RWPE1 (cell line): ENCODE measurements at regions not wholly inside any gene's neighbourhood (a gene's known extent, or its start where the extent isn't known, plus 50 kb on each side); places are given as distances from the start of the nearest gene placed in this dataset.
A peak's percentile ranks its signal among the peaks of the same experiment; 100 is the strongest.

Source experiments
- CTCF ChIA-PET: fragments of 350-600 bp; sonication (Branson Sonifier 250); formaldehyde crosslinking; extraction: SDS; loops from one replicate; lab custom pipeline; 2021; lab: Yijun Ruan, JAX
- POLR2A ChIA-PET: fragments of 400-600 bp; formaldehyde crosslinking; extraction: SDS; loops from one replicate; lab custom pipeline; 2020; ENCODE audit warnings: antibody characterized with exemption; ENCODE audit not compliant: low non-redundant PET; lab: Yijun Ruan, JAX
- DNase-seq: peaks from one replicate; pipeline ENCODE4 v3.0.0; 2012; ENCODE audit warnings: low spot score
- H3K27ac ChIP-seq: fragments of 450-650 bp; 2 replicates; pipeline ENCODE4 v1.5.1; 2017
- TF ChIP-seq, protein P1 (sequence below): fragments of 450-650 bp; conservative IDR thresholded peaks from 2 replicates; pipeline ENCODE4 v1.5.1; 2017; ENCODE audit warnings: low read depth, mild to moderate bottlenecking

GRCh38 chr5:149437391-149438040, 58.4 kb upstream of the IL17B start:
- peak overlapping the region; percentile 98 for H3K27ac ChIP-seq
- no peak for DNase-seq
- CTCF ChIA-PET: interaction anchor here (0.5 kb wide), 1 partner anchor 187 kb away, joined by 4 read pairs; no protein-coding TSS in a partner anchor
- TF ChIP-seq, protein P1, sequence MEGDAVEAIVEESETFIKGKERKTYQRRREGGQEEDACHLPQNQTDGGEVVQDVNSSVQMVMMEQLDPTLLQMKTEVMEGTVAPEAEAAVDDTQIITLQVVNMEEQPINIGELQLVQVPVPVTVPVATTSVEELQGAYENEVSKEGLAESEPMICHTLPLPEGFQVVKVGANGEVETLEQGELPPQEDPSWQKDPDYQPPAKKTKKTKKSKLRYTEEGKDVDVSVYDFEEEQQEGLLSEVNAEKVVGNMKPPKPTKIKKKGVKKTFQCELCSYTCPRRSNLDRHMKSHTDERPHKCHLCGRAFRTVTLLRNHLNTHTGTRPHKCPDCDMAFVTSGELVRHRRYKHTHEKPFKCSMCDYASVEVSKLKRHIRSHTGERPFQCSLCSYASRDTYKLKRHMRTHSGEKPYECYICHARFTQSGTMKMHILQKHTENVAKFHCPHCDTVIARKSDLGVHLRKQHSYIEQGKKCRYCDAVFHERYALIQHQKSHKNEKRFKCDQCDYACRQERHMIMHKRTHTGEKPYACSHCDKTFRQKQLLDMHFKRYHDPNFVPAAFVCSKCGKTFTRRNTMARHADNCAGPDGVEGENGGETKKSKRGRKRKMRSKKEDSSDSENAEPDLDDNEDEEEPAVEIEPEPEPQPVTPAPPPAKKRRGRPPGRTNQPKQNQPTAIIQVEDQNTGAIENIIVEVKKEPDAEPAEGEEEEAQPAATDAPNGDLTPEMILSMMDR: no peak
- POLR2A ChIA-PET: interaction anchor here (0.7 kb wide), 1 partner anchor 124 kb away, joined by 16 read pairs; no protein-coding TSS in a partner anchor

GRCh38 chr5:149435660-149436059, 56.6 kb upstream of the IL17B start:
- CTCF ChIA-PET: interaction anchor here (0.6 to 2.0 kb wide), 10 partner anchors 16 to 562 kb away, joined by 3 to 15 read pairs (median 3); no protein-coding TSS in a partner anchor
- TF ChIP-seq, protein P1: no peak
- DNase-seq: no peak
- H3K27ac ChIP-seq: no peak overlapping the region
- POLR2A ChIA-PET: no interaction called here

- CTCF ChIA-PET: interaction anchor here (0.6 to 2.3 kb wide), 20 partner anchors 15 to 1088 kb away, joined by 3 to 22 read pairs (median 3); no protein-coding TSS in a partner anchor
- TF ChIP-seq, protein P1: no peak
- POLR2A ChIA-PET: no interaction called here
- peak overlapping the region; percentile 23 for H3K27ac ChIP-seq
- no peak for DNase-seq
Measured at GRCh38 chr5:149435015-149435376, 55.9 kb upstream of the IL17B start.

- POLR2A ChIA-PET: no interaction called here
- peak; percentile 86 for DNase-seq
- peak overlapping the region; percentile 23 for H3K27ac ChIP-seq
- CTCF ChIA-PET: interaction anchor here (0.5 to 2.3 kb wide), 30 partner anchors 11 to 1087 kb away, joined by 3 to 22 read pairs (median 3); partner anchors contain the start of gene PCYOX1L
- TF ChIP-seq, protein P1: peak; percentile 94
Measured at GRCh38 chr5:149434162-149435014, 55.3 kb upstream of the IL17B start.

DNA sequence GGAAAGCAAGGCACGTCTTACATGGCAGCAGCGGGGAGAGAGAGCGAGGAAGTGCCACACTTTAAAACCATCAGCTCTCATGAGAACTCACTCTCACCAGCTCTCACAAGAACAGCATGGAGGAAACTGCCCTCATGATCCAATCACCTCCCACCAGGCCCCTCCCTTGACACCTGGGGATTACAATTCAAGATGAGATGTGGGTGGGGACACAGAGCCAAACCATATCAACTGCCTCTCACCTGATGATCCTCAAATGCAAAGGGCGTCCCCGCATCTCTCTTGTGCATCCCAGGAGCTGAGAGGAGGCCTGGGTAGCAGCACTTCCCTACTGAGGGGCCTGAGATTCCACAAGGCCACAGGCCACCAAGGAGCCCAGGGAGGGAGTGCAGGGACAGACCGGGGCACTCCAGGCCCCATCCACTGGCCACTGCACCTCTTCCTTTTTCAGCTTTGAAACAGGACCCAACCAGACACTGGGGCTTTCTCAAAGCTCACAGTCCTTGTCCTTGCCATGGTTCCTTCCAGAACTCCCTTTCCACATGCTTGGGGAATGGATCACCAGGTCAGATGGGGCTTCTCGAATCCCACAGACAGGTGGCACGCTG, 54.5 kb upstream of the IL17B start:
- TF ChIP-seq, protein P1: no peak
- POLR2A ChIA-PET: no interaction called here
- no peak for DNase-seq

More for the DNA sequence above, 54.5 kb upstream of the IL17B start:
- CTCF ChIA-PET: interaction anchor here (0.5 to 2.3 kb wide), 18 partner anchors 12 to 144 kb away, joined by 3 to 22 read pairs (median 3); partner anchors contain the start of gene PCYOX1L
- peak overlapping the region; percentile 23 for H3K27ac ChIP-seq
